ENCODE measurements at regions not wholly inside any gene's neighbourhood (a gene's known extent, or its start where the extent isn't known, plus 50 kb on each side); places are given as distances from the start of the nearest gene placed in this dataset.

DNA sequence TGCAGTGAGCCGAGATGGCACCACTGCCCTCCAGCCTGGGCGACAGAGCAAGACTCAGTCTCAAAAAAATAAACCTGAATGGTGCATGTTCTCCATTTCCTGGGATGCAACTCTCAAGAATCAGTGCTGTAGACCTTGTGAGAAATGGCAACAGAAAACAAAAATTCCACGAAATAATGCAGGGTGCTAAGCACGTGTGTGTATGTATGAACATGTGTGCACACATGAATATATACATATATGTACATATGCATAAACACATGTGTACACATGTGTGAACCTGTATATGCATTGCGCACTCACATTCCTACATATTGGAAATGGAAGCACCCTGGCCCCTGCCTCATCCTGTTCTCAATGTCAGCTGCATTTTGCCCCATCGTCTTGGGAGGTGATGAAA, 548.5 kb downstream of the TCERG1L start:
- TF ChIP-seq POLR2A (IDR thresholded peaks at IDR 0.05) (no peak), POLR2AphosphoS5 (IDR thresholded peaks at IDR 0.05) (no peak), EP300 (IDR thresholded peaks at IDR 0.05; ENCODE audit: low read depth) (no peak)
- TF ChIP-seq, protein P1, sequence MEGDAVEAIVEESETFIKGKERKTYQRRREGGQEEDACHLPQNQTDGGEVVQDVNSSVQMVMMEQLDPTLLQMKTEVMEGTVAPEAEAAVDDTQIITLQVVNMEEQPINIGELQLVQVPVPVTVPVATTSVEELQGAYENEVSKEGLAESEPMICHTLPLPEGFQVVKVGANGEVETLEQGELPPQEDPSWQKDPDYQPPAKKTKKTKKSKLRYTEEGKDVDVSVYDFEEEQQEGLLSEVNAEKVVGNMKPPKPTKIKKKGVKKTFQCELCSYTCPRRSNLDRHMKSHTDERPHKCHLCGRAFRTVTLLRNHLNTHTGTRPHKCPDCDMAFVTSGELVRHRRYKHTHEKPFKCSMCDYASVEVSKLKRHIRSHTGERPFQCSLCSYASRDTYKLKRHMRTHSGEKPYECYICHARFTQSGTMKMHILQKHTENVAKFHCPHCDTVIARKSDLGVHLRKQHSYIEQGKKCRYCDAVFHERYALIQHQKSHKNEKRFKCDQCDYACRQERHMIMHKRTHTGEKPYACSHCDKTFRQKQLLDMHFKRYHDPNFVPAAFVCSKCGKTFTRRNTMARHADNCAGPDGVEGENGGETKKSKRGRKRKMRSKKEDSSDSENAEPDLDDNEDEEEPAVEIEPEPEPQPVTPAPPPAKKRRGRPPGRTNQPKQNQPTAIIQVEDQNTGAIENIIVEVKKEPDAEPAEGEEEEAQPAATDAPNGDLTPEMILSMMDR (IDR thresholded peaks at IDR 0.05): no peak
